NCI-H2196 treated with DMSO at 0.1 percent for 48 hours (cell line): ENCODE measurements at regions not wholly inside any gene's neighbourhood (a gene's known extent, or its start where the extent isn't known, plus 50 kb on each side); places are given as distances from the start of the nearest gene placed in this dataset.

Source experiments
- DNase-seq: peaks from one replicate; lab custom pipeline; 2025; ENCODE audit not compliant: unreplicated experiment; lab: John Stamatoyannopoulos, UW

- DNase-seq, result no peak
These were observed 80.4 kb downstream of the HSPH1 start for GRCh38 chr13:31081316-31081715.

GRCh38 chr13:31074756-31075155 is 86.9 kb downstream of the HSPH1 start:
- no peak for DNase-seq

GRCh38 chr13:31073859-31074718 is 87.6 kb downstream of the HSPH1 start:
- no peak for DNase-seq

GRCh38 chr13:31072041-31072440 is 89.7 kb downstream of the HSPH1 start:
- DNase-seq, result no peak

- DNase-seq, result no peak
These were observed 91.7 kb downstream of the HSPH1 start for GRCh38 chr13:31069808-31070534.

- no peak for DNase-seq
These were observed 93.6 kb downstream of the HSPH1 start for GRCh38 chr13:31068119-31068423.

GRCh38 chr13:31067416-31068118 is 94.1 kb downstream of the HSPH1 start:
- no peak for DNase-seq

GRCh38 chr13:31064636-31065035 is 97.1 kb downstream of the HSPH1 start:
- DNase-seq, result no peak

- DNase-seq, result no peak
These were observed 97.9 kb downstream of the HSPH1 start for GRCh38 chr13:31063772-31064171.

GRCh38 chr13:31060655-31061054 is 101.0 kb downstream of the HSPH1 start:
- no peak for DNase-seq

- no peak for DNase-seq
These were observed 101.5 kb downstream of the HSPH1 start for GRCh38 chr13:31060220-31060619.

- DNase-seq, result no peak
These were observed 104.2 kb downstream of the HSPH1 start for GRCh38 chr13:31057403-31058033.

GRCh38 chr13:31056644-31057271 is 104.9 kb downstream of the HSPH1 start:
- no peak for DNase-seq

- DNase-seq, result no peak
These were observed 106.1 kb downstream of the HSPH1 start for GRCh38 chr13:31055589-31055988.

GRCh38 chr13:31054632-31055031 is 107.1 kb downstream of the HSPH1 start:
- DNase-seq, result no peak

- DNase-seq, result no peak
These were observed 107.8 kb downstream of the HSPH1 start for GRCh38 chr13:31053896-31054295.

- DNase-seq, result no peak
These were observed 108.6 kb downstream of the HSPH1 start for GRCh38 chr13:31053091-31053490.

GRCh38 chr13:31052478-31052877 is 109.2 kb downstream of the HSPH1 start:
- no peak for DNase-seq

GRCh38 chr13:31051999-31052398 is 109.7 kb downstream of the HSPH1 start:
- DNase-seq, result no peak

- no peak for DNase-seq
These were observed 111.0 kb downstream of the HSPH1 start for GRCh38 chr13:31050486-31051400.
